Left lung (tissue), 4 donors: ENCODE measurements at regions not wholly inside any gene's neighbourhood (a gene's known extent, or its start where the extent isn't known, plus 50 kb on each side); places are given as distances from the start of the nearest gene placed in this dataset.

Experiments
- ATAC-seq: fragments of 200-7000 bp; cut with Tn5 transposase; one replicate; pipeline ENCODE4 v1.9.1; 2020; ENCODE audit warnings: moderate library complexity
- DNase-seq, 4 donors: peaks; one replicate each; pipeline ENCODE4 v3.0.0-alpha.2; 2013 to 2020
- H3K27ac ChIP-seq, 2 donors: fragments of 200-600 bp; sonication (generic) in 1 of 2; one replicate each; pipeline versions ENCODE4 v1.5.0 to v1.8.0; 2020 to 2021
- H3K27me3 ChIP-seq, 2 donors: fragments of 200-600 bp; sonication (generic) in 1 of 2; one replicate each; pipeline versions ENCODE4 v1.5.0 to v1.8.0; 2020 to 2021
- H3K36me3 ChIP-seq, 2 donors: fragments of 200-600 bp; sonication (generic) in 1 of 2; one replicate each; pipeline versions ENCODE4 v1.5.0 to v1.8.0; 2020 to 2021
- H3K4me1 ChIP-seq, 2 donors: fragments of 200-600 bp; one replicate each; pipeline ENCODE4 v1.8.0; 2021
- H3K4me3 ChIP-seq, 2 donors: fragments of 200-600 bp; sonication (generic) in 1 of 2; one replicate each; pipeline versions ENCODE4 v1.5.0 to v1.8.0; 2020 to 2021; ENCODE audit warnings: mild to moderate bottlenecking in 1 of 2
- H3K9me3 ChIP-seq, 2 donors: fragments of 200-600 bp; sonication (generic) in 1 of 2; one replicate each; pipeline versions ENCODE4 v1.5.0 to v1.8.0; 2020 to 2021
- CTCF ChIP-seq, 2 donors: fragments of 200-600 bp; sonication (generic) in 1 of 2; IDR thresholded peaks; one replicate each; pipeline versions ENCODE4 v1.5.0 to v1.8.0; 2021; ENCODE audit warnings: antibody characterized with exemption in 2 of 2
- intact Hi-C, 2 donors: fragments of 100-400 bp; cut with DNase I; formaldehyde crosslinking; loops; one replicate each; pipeline versions ENCODE4 v1.11.2 to v1.14.2; 2022
- donor health status: DM: no; HTN: yes; CAD: no.
- donor health status: DM: no; HTN: no; CAD: no.

- no peaks in the 10 kb centered on the region for H3K9me3 ChIP-seq
- no peak overlapping the region for H3K4me3 ChIP-seq
- H3K27ac ChIP-seq: no peak overlapping the region
- no peak for DNase-seq
- intact Hi-C loops: no loop called here
- no peaks in the 10 kb centered on the region for H3K4me1 ChIP-seq
- ATAC-seq: no peak
- H3K27me3 ChIP-seq: no peaks in the 10 kb centered on the region
- TF ChIP-seq CTCF (IDR thresholded peaks at IDR 0.05): no peak
- H3K36me3 ChIP-seq: no peaks in the 10 kb centered on the region
These were observed 134.9 kb upstream of the LEF1 start for GRCh38 chr4:108303488-108304177.

DNA sequence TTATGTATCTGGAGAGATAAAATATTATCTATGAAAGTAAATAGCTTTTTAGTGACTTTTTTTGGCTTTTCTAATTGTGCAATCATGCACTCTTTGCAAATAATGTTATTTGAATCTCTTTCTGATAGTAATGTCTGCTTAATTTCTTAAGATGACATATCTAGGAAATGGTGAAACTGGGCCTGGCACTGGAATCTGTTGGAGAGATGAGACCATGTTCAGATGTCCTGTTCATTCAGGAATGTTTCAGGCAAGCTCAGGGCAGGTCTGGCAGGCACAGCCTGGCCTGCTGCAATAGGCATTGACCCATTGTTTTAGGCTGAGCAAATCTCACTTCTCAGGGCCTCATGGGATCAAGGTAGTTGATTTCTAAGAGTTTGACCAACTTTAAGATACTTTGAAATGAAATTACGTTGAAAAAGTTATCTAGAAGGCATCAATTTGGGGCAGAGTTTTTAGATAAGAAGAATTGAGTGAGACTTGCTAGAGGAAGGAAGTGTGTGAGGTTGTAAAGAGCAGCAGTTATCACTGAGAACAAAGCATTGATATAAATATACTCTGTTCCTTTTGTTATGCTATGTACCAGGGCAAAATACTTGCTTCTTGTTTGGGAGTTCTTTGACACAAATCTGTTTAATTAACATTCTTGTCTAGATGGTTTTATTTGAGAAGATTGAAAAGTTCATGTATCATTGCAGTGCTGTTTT is 133.0 kb upstream of the LEF1 start:
- no peak for TF ChIP-seq CTCF (IDR thresholded peaks at IDR 0.05)
- no peaks in the 10 kb centered on the region for H3K36me3 ChIP-seq
- H3K4me1 ChIP-seq: no peaks in the 10 kb centered on the region
- no peak overlapping the region for H3K4me3 ChIP-seq
- no peak for ATAC-seq
- no peaks in the 10 kb centered on the region for H3K9me3 ChIP-seq
- intact Hi-C loops: no loop called here
- H3K27ac ChIP-seq: no peak overlapping the region
- H3K27me3 ChIP-seq: no peaks in the 10 kb centered on the region
- no peak for DNase-seq

DNA sequence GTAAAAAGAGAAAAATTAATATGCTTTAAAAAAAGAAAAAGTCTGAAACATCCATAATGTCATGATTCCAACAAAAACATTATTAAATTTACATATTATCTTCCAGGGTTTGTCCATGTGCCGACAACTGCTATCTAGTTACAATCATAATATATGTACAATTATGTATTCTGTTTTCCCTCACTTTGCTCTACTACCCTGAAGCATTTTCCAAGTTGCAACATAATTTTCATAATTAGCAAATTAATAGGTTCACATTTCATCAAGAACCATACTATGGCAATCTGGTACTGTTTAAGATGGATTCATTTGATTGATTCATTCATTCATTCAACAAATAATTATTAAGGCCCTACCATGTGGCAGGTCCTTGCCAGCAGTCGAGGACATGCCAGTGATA is 128.9 kb upstream of the LEF1 start:
- H3K36me3 ChIP-seq: no peaks in the 10 kb centered on the region
- ATAC-seq (no peak), DNase-seq (no peak)
- H3K4me1 ChIP-seq: no peaks in the 10 kb centered on the region
- intact Hi-C loops: no loop called here
- H3K27me3 ChIP-seq: no peaks in the 10 kb centered on the region
- no peak overlapping the region for H3K4me3 ChIP-seq
- no peak overlapping the region for H3K27ac ChIP-seq
- H3K9me3 ChIP-seq: no peaks in the 10 kb centered on the region
- TF ChIP-seq CTCF (IDR thresholded peaks at IDR 0.05): no peak

DNA sequence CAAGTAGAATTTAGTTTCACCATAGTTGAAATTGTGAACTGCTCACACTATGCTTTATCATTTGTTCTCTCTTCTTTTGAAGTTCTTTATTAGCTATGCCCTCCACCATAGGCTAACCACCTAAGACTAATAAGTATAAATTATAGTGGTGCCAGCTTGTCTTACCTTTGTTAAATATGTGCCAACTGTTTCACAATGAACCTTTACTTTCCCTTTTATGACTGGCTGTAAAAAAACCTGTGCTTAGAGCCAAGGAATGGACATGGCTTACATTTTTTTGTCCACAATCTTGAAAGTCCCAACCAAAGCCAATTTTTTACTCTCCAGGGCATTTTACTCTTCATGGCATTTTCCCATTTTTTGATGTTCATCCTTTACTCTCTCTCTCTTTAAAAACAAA is 123.5 kb upstream of the LEF1 start:
- intact Hi-C loops: no loop called here

More for the DNA sequence above, 123.5 kb upstream of the LEF1 start:
- no peaks in the 10 kb centered on the region for H3K36me3 ChIP-seq
- no peak for TF ChIP-seq CTCF (IDR thresholded peaks at IDR 0.05)
- H3K9me3 ChIP-seq: no peaks in the 10 kb centered on the region
- H3K4me1 ChIP-seq: no peaks in the 10 kb centered on the region
- H3K27ac ChIP-seq: no peak overlapping the region
- no peaks in the 10 kb centered on the region for H3K27me3 ChIP-seq
- ATAC-seq (no peak), DNase-seq (no peak)
- H3K4me3 ChIP-seq: no peak overlapping the region
